CD8-positive, alpha-beta memory T cell (primary cell): ENCODE measurements at regions not wholly inside any gene's neighbourhood (a gene's known extent, or its start where the extent isn't known, plus 50 kb on each side); places are given as distances from the start of the nearest gene placed in this dataset.

Experiments
- CTCF ChIA-PET: fragments of 350-600 bp; sonication (Branson Sonifier 250); formaldehyde crosslinking; loops from one replicate; lab custom pipeline; 2021; ENCODE audit warnings: antibody characterized with exemption; lab: Charles Lee
- POLR2A ChIA-PET: fragments of 350-600 bp; sonication (Branson Sonifier 250); formaldehyde crosslinking; loops from one replicate; lab custom pipeline; 2021; ENCODE audit warnings: antibody characterized with exemption; lab: Charles Lee
- DNase-seq, 5 donors: peaks; one replicate each; pipeline versions ENCODE4 v3.0.0 to v3.0.0-alpha.2; 2020 to 2022; ENCODE audit warnings: mixed read lengths in 1 of 5
- H3K27ac ChIP-seq: one replicate; pipeline ENCODE4 v1.7.0; 2013; ENCODE audit warnings: low read depth, mild to moderate bottlenecking, low read length, moderate library complexity
- H3K27me3 ChIP-seq: 2 replicates; pipeline ENCODE4 v1.7.0; 2013; ENCODE audit warnings: low read length, mild to moderate bottlenecking; ENCODE audit not compliant: insufficient read depth, poor library complexity, severe bottlenecking
- H3K36me3 ChIP-seq: 2 replicates; pipeline ENCODE4 v1.7.0; 2013; ENCODE audit warnings: mild to moderate bottlenecking, low read length, moderate library complexity; ENCODE audit not compliant: insufficient read depth
- H3K4me1 ChIP-seq: 2 replicates; pipeline ENCODE4 v1.7.0; 2013; ENCODE audit warnings: mild to moderate bottlenecking, low read length, moderate library complexity; ENCODE audit not compliant: insufficient read depth
- H3K4me3 ChIP-seq: 2 replicates; pipeline ENCODE4 v1.7.0; 2013; ENCODE audit warnings: mild to moderate bottlenecking, low read length
- H3K9me3 ChIP-seq: 2 replicates; pipeline ENCODE4 v1.7.0; 2013; ENCODE audit warnings: mild to moderate bottlenecking, low read length
- H3K27ac Mint-ChIP-seq, 8 donors: one replicate each; pipeline ENCODE4 v1.8.0; 2020 to 2021; ENCODE audit warnings: mixed read lengths in 8 of 8, mild to moderate bottlenecking in 6 of 8, inconsistent platforms in 3 of 8, moderate library complexity in 3 of 8
- H3K27me3 Mint-ChIP-seq, 2 donors: one replicate each; pipeline ENCODE4 v1.8.0; 2020 to 2021; ENCODE audit warnings: mixed read lengths in 2 of 2, mild to moderate bottlenecking in 1 of 2, moderate library complexity in 1 of 2
- H3K36me3 Mint-ChIP-seq, 3 donors: one replicate each; pipeline ENCODE4 v1.8.0; 2020 to 2021; ENCODE audit warnings: mixed read lengths in 3 of 3, inconsistent platforms in 1 of 3, mild to moderate bottlenecking in 1 of 3
- H3K4me1 Mint-ChIP-seq, 3 donors: one replicate each; pipeline ENCODE4 v1.8.0; 2020 to 2021; ENCODE audit warnings: mixed read lengths in 3 of 3, inconsistent platforms in 1 of 3, mild to moderate bottlenecking in 1 of 3
- H3K4me3 Mint-ChIP-seq, 7 donors: one replicate each; pipeline ENCODE4 v1.8.0; 2020 to 2021; ENCODE audit warnings: mixed read lengths in 7 of 7, mild to moderate bottlenecking in 6 of 7, moderate library complexity in 4 of 7, inconsistent platforms in 2 of 7
- H3K9me3 Mint-ChIP-seq, 5 donors: one replicate each; pipeline ENCODE4 v1.8.0; 2020 to 2022; ENCODE audit warnings: mixed read lengths in 5 of 5, mild to moderate bottlenecking in 3 of 5, moderate library complexity in 2 of 5, inconsistent platforms in 1 of 5

DNA sequence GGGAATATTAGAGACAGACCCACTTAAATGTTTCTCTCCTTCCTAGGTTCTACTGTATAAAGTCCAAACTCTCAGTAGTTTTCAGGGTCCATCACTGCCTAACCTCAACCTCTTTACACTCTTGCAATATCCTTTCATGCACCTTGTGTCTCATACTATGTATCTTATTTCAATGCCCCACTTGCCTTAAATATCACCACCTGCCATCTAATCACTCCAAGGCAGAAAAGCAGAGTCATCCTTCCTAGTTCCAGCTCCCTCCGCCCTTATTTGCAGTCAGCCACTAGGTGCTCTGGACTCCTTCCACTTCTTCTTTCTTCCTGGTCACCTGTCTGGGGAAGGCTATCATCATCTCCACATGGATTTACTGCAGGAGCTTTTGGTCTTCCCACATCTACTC is 322.0 kb downstream of the MFSD1 start:
- Histone ChIP-seq H3K27ac (no peak overlapping the region), H3K27me3 (no peaks in the 10 kb centered on the region), H3K9me3 (no peaks in the 10 kb centered on the region), H3K4me1 (no peaks in the 10 kb centered on the region), H3K4me3 (no peak overlapping the region), H3K36me3 (no peaks in the 10 kb centered on the region)
- POLR2A ChIA-PET: no interaction called here
- CTCF ChIA-PET: no interaction called here
- Mint-ChIP-seq H3K4me1 (no peaks in the 10 kb centered on the region), H3K36me3 (no peaks in the 10 kb centered on the region), H3K4me3 (no peak overlapping the region), H3K27ac (no peak overlapping the region), H3K9me3 (peaks cover 0 to 3% (median 0%) of the 10 kb centered on the region in 5 donors), H3K27me3 (no peaks in the 10 kb centered on the region)
- no peak for DNase-seq

GRCh38 chr3:159126261-159127020 is 324.6 kb downstream of the MFSD1 start:
- Mint-ChIP-seq H3K36me3 (no peaks in the 10 kb centered on the region), H3K4me1 (no peaks in the 10 kb centered on the region), H3K4me3 (no peak overlapping the region), H3K27me3 (no peaks in the 10 kb centered on the region), H3K9me3 (peaks cover 0 to 1% (median 0%) of the 10 kb centered on the region in 5 donors), H3K27ac (no peak overlapping the region)
- H3K36me3 ChIP-seq: no peaks in the 10 kb centered on the region
- H3K4me3 ChIP-seq: no peak overlapping the region
- no peaks in the 10 kb centered on the region for H3K4me1 ChIP-seq
- ChIA-PET CTCF (no interaction called here), POLR2A (no interaction called here)
- no peak for DNase-seq
- no peak overlapping the region for H3K27ac ChIP-seq
- no peaks in the 10 kb centered on the region for H3K9me3 ChIP-seq
- H3K27me3 ChIP-seq: no peaks in the 10 kb centered on the region

- Mint-ChIP-seq H3K27ac (no peak overlapping the region), H3K36me3 (no peaks in the 10 kb centered on the region), H3K27me3 (no peaks in the 10 kb centered on the region), H3K4me1 (no peaks in the 10 kb centered on the region), H3K4me3 (no peak overlapping the region), H3K9me3 (peaks cover 0 to 1% (median 0%) of the 10 kb centered on the region in 5 donors)
- H3K4me3 ChIP-seq: no peak overlapping the region
- H3K27ac ChIP-seq: no peak overlapping the region
- POLR2A ChIA-PET: no interaction called here
- no peaks in the 10 kb centered on the region for H3K27me3 ChIP-seq
- H3K36me3 ChIP-seq: no peaks in the 10 kb centered on the region
- H3K9me3 ChIP-seq: no peaks in the 10 kb centered on the region
- DNase-seq: no peak
- H3K4me1 ChIP-seq: no peaks in the 10 kb centered on the region
- CTCF ChIA-PET: no interaction called here
Observed at GRCh38 chr3:159127021-159127392, 325.2 kb downstream of the MFSD1 start.

DNA sequence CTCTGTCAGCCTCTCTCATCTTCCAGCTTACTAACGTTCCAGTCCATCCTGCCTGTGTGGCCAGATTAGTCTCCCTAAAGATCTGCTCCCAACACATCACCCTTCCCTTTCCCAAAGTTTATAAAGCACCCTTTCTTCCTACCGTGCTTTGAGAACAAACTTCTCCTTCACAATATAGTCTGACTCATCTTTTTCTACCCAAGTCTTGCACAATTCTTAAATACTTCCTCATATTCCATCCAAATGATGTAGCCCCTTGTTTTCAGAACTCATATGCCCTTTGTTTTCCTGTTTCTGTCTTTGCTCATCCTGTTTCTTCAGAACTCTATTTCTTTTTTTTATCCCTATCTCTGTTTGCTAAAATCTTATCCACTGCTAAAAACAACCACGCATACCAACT is 326.8 kb downstream of the MFSD1 start:
- Histone ChIP-seq H3K27me3 (no peaks in the 10 kb centered on the region), H3K4me1 (no peaks in the 10 kb centered on the region), H3K27ac (no peak overlapping the region), H3K4me3 (no peak overlapping the region), H3K36me3 (no peaks in the 10 kb centered on the region), H3K9me3 (no peaks in the 10 kb centered on the region)
- Mint-ChIP-seq H3K4me3 (no peak overlapping the region), H3K36me3 (no peaks in the 10 kb centered on the region), H3K27me3 (no peaks in the 10 kb centered on the region), H3K27ac (no peak overlapping the region), H3K4me1 (no peaks in the 10 kb centered on the region), H3K9me3 (peaks cover 0 to 1% (median 0%) of the 10 kb centered on the region in 5 donors)
- CTCF ChIA-PET: no interaction called here
- no peak for DNase-seq
- POLR2A ChIA-PET: no interaction called here

GRCh38 chr3:159130108-159130507 is 328.3 kb downstream of the MFSD1 start:
- Histone ChIP-seq H3K4me1 (no peaks in the 10 kb centered on the region), H3K27ac (no peak overlapping the region), H3K27me3 (no peaks in the 10 kb centered on the region), H3K9me3 (no peaks in the 10 kb centered on the region), H3K36me3 (no peaks in the 10 kb centered on the region), H3K4me3 (no peak overlapping the region)
- Mint-ChIP-seq H3K4me3 (no peak overlapping the region), H3K36me3 (no peaks in the 10 kb centered on the region), H3K27me3 (no peaks in the 10 kb centered on the region), H3K4me1 (no peaks in the 10 kb centered on the region), H3K9me3 (no peaks in the 10 kb centered on the region), H3K27ac (no peak overlapping the region)
- ChIA-PET CTCF (no interaction called here), POLR2A (no interaction called here)
- DNase-seq: no peak

DNA sequence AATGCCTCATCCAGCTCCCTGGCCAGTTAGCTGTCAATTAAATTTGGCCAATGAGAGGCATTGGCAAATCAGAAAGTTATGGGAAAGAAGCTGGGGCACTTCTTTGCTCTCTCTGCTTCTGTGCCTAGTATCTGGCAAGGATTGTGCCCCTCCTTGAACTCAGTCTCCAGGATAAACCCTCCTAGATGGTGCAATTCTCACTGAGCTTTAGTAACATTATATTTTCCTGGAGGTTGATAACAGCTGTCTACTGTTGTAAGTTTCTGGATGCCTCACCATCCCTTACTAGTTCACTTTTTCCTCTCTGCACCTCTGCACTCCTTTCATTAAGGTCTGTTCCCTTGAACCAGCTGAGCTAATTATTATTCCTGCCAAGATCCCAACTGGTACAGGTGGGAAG is 329.5 kb downstream of the MFSD1 start:
- CTCF ChIA-PET: no interaction called here
- POLR2A ChIA-PET: no interaction called here
- Histone ChIP-seq H3K9me3 (no peaks in the 10 kb centered on the region), H3K27ac (no peak overlapping the region), H3K36me3 (no peaks in the 10 kb centered on the region), H3K4me3 (no peak overlapping the region), H3K4me1 (no peaks in the 10 kb centered on the region), H3K27me3 (no peaks in the 10 kb centered on the region)
- H3K4me3 Mint-ChIP-seq: no peak overlapping the region
- no peak for DNase-seq
- H3K4me1 Mint-ChIP-seq: no peaks in the 10 kb centered on the region
- no peaks in the 10 kb centered on the region for H3K36me3 Mint-ChIP-seq
- H3K27ac Mint-ChIP-seq: no peak overlapping the region
- H3K27me3 Mint-ChIP-seq: no peaks in the 10 kb centered on the region
- H3K9me3 Mint-ChIP-seq: no peaks in the 10 kb centered on the region

- CTCF ChIA-PET: no interaction called here
- POLR2A ChIA-PET: no interaction called here
- Histone ChIP-seq H3K9me3 (no peaks in the 10 kb centered on the region), H3K4me1 (no peaks in the 10 kb centered on the region), H3K36me3 (no peaks in the 10 kb centered on the region), H3K27me3 (no peaks in the 10 kb centered on the region), H3K4me3 (no peak overlapping the region), H3K27ac (no peak overlapping the region)
- Mint-ChIP-seq H3K27ac (no peak overlapping the region), H3K4me3 (no peak overlapping the region), H3K4me1 (no peaks in the 10 kb centered on the region), H3K36me3 (no peaks in the 10 kb centered on the region), H3K9me3 (no peaks in the 10 kb centered on the region), H3K27me3 (no peaks in the 10 kb centered on the region)
- no peak for DNase-seq
Observed at GRCh38 chr3:159137949-159138348, 336.1 kb downstream of the MFSD1 start.

GRCh38 chr3:159139326-159139725 is 337.5 kb downstream of the MFSD1 start:
- ChIA-PET CTCF (no interaction called here), POLR2A (no interaction called here)
- H3K4me1 ChIP-seq: no peaks in the 10 kb centered on the region
- no peaks in the 10 kb centered on the region for H3K9me3 ChIP-seq
- H3K27ac ChIP-seq: no peak overlapping the region
- no peak for DNase-seq
- Mint-ChIP-seq H3K36me3 (no peaks in the 10 kb centered on the region), H3K27ac (no peak overlapping the region), H3K27me3 (no peaks in the 10 kb centered on the region), H3K4me3 (no peak overlapping the region), H3K4me1 (no peaks in the 10 kb centered on the region), H3K9me3 (no peaks in the 10 kb centered on the region)
- H3K36me3 ChIP-seq: no peaks in the 10 kb centered on the region
- no peaks in the 10 kb centered on the region for H3K27me3 ChIP-seq
- no peak overlapping the region for H3K4me3 ChIP-seq
